HFFc6 (cell line): ENCODE measurements at regions not wholly inside any gene's neighbourhood (a gene's known extent, or its start where the extent isn't known, plus 50 kb on each side); places are given as distances from the start of the nearest gene placed in this dataset.
"Not testable (repeated sequence)": the region's sequence is repeated elsewhere in the genome, so short reads cannot be mapped to it uniquely, and the experiment has no call there.

Experiments used
- DNase-seq: peaks from one replicate; pipeline ENCODE4 v3.0.0-alpha.2; 2018
- H3K27ac Mint-ChIP-seq: 2 replicates; pipeline ENCODE4 v1.8.0; 2020; ENCODE audit warnings: mild to moderate bottlenecking, mixed read lengths
- H3K27me3 Mint-ChIP-seq: 2 replicates; pipeline ENCODE4 v1.8.0; 2021; ENCODE audit warnings: mild to moderate bottlenecking, moderate library complexity, mixed read lengths; ENCODE audit not compliant: insufficient read depth
- H3K36me3 Mint-ChIP-seq: 2 replicates; pipeline ENCODE4 v1.8.0; 2021; ENCODE audit warnings: low read depth, mixed read lengths
- H3K4me1 Mint-ChIP-seq: 2 replicates; pipeline ENCODE4 v1.8.0; 2020; ENCODE audit warnings: low read depth, mixed read lengths
- H3K4me3 Mint-ChIP-seq: 2 replicates; pipeline ENCODE4 v1.8.0; 2020; ENCODE audit warnings: mild to moderate bottlenecking, moderate library complexity, mixed read lengths
- H3K9me3 Mint-ChIP-seq: 2 replicates; pipeline ENCODE4 v1.8.0; 2020; ENCODE audit warnings: mild to moderate bottlenecking, mixed read lengths
- CTCF ChIP-seq: fragments of 200-600 bp; sonication (generic); IDR thresholded peaks from 2 replicates; pipeline ENCODE4 v1.5.0; 2021; ENCODE audit warnings: antibody characterized with exemption, mild to moderate bottlenecking

DNA sequence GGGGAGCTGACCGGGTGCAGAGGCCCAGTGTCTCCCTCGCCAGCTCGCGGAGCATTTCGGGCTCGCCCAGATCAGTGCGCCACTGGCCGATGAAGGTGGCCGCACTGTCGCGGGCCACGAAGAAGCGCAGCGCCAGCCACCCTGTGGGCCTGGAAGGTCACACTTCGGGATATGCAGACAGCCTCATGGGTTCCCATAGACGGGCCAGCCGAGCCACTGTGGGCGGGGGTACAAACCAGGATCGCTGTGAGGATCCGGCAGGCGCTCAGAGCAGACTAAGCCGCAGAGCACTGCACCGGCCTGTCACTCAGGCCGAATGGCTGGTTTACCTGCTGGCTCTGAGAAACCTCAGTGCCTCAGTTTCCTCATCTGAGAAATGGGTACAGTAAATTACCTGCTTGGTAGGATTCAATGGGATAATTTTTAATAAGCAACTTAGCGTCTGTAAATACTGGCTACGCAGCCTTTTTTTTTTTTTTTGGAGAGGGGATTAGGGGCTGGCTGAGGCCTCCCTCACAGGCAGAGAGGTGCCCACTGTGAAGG, 64.0 kb upstream of the IGFBPL1 start:
- Mint-ChIP-seq H3K4me1 (no peaks in the 10 kb centered on the region), H3K4me3 (no peak overlapping the region), H3K36me3 (no peaks in the 10 kb centered on the region), H3K27me3 (peaks cover 15% of the 10 kb centered on the region; the same call in 1 of the 2 replicates), H3K9me3 (no peaks in the 10 kb centered on the region), H3K27ac (no peak overlapping the region)
- no peak for TF ChIP-seq CTCF
- DNase-seq = no peak

DNA sequence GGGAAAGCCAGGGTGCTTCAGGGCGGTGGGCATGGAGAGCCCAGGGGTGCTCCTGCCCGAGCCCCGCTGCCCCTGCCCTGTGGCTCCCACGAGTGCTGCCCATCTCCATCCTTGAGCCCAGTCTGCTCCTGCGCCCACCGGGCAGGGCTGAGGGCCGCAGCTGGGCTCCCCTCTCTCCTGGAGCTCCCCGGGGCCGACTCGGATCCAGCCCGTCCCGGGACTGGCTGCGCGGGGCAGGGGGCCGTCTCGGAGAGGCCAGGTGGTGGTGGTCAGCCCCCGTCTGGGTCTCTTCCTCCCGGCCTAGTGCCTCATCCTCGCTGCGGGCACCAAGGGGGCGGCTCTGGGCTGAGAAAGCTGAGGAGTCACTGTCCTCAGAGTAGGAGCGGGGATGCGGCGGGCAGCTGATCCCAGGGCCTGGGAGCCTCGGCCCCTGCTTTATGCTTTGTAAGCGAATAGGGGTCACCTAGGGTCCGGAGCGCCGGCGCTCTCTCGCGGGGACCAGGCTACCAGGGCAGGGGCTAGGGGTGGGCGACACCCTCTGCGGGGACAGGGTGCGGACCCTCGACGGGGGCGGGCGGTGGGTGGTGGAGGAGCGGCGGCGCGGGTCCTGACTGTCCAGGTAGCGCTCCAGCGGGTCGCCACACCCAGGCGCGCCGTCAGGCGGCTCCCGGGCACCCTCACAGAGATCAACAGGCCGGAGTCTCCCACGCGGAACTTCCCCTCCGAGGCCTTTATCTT, 63.3 kb upstream of the IGFBPL1 start:
- not testable (repeated sequence) for DNase-seq, H3K4me1 Mint-ChIP-seq, H3K9me3 Mint-ChIP-seq, H3K27ac Mint-ChIP-seq, H3K4me3 Mint-ChIP-seq, H3K36me3 Mint-ChIP-seq
- peaks cover 17% of the 10 kb centered on the region; the same call in 1 of the 2 replicates for H3K27me3 Mint-ChIP-seq

DNA sequence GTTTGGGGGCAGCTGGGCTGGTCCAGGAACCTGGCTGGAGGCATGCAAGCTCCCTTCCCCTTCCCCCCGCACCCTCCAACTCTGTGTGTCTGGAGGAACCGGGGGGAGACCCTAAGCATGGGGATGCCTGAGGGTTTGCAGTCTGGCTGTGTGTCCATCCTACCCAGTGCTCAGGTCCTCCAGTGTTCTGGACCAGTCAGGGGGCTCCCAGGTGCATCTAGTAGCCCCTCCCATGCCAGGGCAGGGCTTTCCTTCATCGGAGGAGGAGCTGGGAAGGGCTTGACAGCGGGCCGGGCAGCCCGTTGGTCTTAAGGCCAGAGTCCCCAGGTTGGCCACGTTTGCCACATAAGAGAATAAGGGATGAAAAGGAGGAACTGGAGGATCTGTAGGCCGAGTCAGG, 62.6 kb upstream of the IGFBPL1 start:
- no peak for TF ChIP-seq CTCF
- Mint-ChIP-seq H3K36me3 (no peaks in the 10 kb centered on the region), H3K27me3 (peaks cover 17% of the 10 kb centered on the region; the same call in 1 of the 2 replicates), H3K4me1 (no peaks in the 10 kb centered on the region), H3K9me3 (no peaks in the 10 kb centered on the region), H3K27ac (no peak overlapping the region), H3K4me3 (no peak overlapping the region)
- DNase-seq = no peak

DNA sequence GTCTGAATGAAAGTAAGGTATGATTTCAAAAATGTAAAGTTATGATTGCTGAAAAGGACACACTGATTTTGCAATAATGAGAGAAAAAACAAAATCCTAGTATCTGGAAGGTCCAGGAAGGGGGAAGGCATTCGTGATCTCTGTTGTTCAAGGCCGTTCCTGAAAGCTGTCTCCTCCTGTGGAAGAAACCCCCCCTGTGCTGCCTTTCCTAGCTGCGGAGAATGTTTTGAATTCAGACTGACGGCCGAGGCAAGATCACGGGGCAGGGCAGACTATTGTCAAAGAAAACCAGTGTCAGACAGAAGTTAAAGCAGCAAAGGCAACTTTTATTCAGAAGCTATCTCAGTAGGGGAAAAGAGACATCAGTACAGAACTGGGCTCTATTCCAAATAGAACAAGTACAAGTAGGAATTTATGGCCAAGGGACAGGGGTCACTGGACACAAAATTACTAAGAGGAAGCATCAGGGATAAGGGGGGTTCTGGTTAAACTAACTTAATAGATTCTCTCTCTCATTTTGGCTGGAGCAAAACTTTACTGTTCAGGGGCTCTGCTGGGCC, 61.9 kb upstream of the IGFBPL1 start:
- H3K36me3 Mint-ChIP-seq = no peaks in the 10 kb centered on the region
- no peak overlapping the region for H3K4me3 Mint-ChIP-seq
- H3K4me1 Mint-ChIP-seq = no peaks in the 10 kb centered on the region

DNA sequence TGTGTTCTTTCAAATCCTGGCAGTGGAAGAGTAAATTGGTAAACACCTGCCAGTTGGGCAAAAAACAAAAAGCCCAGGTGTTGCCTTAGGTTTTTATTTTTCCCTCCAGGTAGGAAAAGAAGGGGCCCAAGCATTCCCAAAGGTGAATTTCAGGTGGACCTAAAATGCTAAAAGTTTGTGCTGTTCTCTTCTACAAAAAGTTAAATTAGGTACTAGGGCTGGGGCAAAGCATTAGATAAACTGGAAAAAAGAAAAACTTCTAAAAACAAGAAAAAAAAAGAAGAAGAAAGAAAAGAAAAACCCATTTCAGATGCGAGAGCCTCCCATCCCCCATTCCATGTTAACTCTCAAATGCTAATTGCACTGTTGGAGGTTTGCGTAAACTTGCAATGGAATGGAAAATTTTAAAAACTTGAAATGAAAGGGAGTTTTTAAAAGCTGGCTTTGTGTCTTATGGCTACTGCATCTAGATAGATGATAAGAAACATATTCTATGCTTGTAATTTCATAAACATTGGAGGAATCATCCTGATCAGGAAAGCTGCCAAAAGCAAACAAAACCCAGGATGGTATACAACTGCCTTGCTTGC, 59.9 kb upstream of the IGFBPL1 start:
- H3K36me3 Mint-ChIP-seq, H3K4me3 Mint-ChIP-seq, H3K27ac Mint-ChIP-seq, DNase-seq, H3K4me1 Mint-ChIP-seq, H3K9me3 Mint-ChIP-seq: not testable (repeated sequence)
- H3K27me3 Mint-ChIP-seq = peaks cover 17% of the 10 kb centered on the region

More for the DNA sequence above, 61.9 kb upstream of the IGFBPL1 start:
- peaks cover 17% of the 10 kb centered on the region; the same call in 1 of the 2 replicates for H3K27me3 Mint-ChIP-seq
- H3K9me3 Mint-ChIP-seq = no peaks in the 10 kb centered on the region
- TF ChIP-seq CTCF = no peak
- no peak for DNase-seq
- H3K27ac Mint-ChIP-seq = no peak overlapping the region

DNA sequence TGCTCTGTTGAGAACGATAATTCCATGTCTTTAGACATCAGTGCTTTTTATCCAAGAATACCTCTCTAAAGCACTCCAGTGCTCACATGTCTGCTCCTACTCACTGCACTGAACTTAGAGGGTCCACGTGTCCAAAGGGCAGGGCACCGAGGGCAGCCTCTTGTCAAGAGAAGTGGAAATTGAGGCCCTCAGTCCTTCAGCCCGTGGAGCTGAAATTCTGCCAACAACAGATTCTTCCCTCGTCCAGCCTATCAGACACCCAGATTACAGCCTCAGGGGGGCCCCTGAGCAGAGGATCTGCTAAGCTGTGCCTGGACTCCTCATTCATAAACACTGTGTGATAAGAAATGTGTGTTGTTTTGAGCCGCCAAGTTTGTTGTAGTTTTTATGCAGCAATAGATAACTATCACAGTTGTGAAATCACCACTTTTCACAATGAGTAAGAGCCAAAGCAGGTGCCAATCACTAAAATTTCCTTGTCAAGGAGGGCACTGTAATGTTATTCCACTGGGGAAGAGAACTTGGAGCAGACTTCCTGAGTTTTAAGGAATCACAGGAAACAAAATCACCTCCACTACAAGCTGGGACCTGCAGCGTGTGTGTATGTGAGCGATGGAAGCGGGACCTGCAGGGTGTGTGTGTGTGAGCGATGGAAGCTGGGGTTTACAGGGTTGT, 58.8 kb upstream of the IGFBPL1 start:
- TF ChIP-seq CTCF = no peak
- Mint-ChIP-seq H3K9me3 (no peaks in the 10 kb centered on the region), H3K27ac (no peak overlapping the region), H3K4me3 (no peak overlapping the region), H3K36me3 (no peaks in the 10 kb centered on the region), H3K27me3 (peaks cover 19% of the 10 kb centered on the region), H3K4me1 (no peaks in the 10 kb centered on the region)
- DNase-seq = no peak
